GM23248 (cell line): ENCODE measurements at regions not wholly inside any gene's neighbourhood (a gene's known extent, or its start where the extent isn't known, plus 50 kb on each side); places are given as distances from the start of the nearest gene placed in this dataset.
"Not testable (repeated sequence)": the region's sequence is repeated elsewhere in the genome, so short reads cannot be mapped to it uniquely, and the experiment has no call there.

Experiments
- DNase-seq: peaks from one replicate; pipeline ENCODE4 v3.0.0-alpha.2; 2015
- H2AFZ ChIP-seq: fragments of 200-600 bp; sonication (generic); 2 replicates; pipeline ENCODE4 v1.6.1; 2016; ENCODE audit warnings: antibody characterized with exemption
- H3F3A ChIP-seq: fragments of 200-600 bp; sonication (generic); 2 replicates; pipeline ENCODE4 v1.6.1; 2016; ENCODE audit warnings: mild to moderate bottlenecking, antibody characterized with exemption, mixed run types; ENCODE audit not compliant: insufficient read depth
- H3K27ac ChIP-seq: fragments of 200-600 bp; sonication (generic); 2 replicates; pipeline ENCODE4 v1.5.1; 2016; ENCODE audit warnings: mild to moderate bottlenecking
- H3K27me3 ChIP-seq: fragments of 200-600 bp; sonication (generic); replicated peaks from 2 replicates; pipeline ENCODE4 v1.6.1; 2016; ENCODE audit warnings: mild to moderate bottlenecking; ENCODE audit not compliant: insufficient read depth
- H3K36me3 ChIP-seq: fragments of 200-600 bp; sonication (generic); 2 replicates; pipeline ENCODE4 v1.6.1; 2016; ENCODE audit warnings: low read depth, mild to moderate bottlenecking
- H3K4me1 ChIP-seq: fragments of 200-600 bp; sonication (generic); 2 replicates; pipeline ENCODE4 v1.6.1; 2016; ENCODE audit warnings: mild to moderate bottlenecking; ENCODE audit not compliant: insufficient read depth
- H3K4me2 ChIP-seq: fragments of 200-600 bp; sonication (generic); one replicate; pipeline ENCODE4 v1.6.1; 2016; ENCODE audit warnings: mild to moderate bottlenecking; ENCODE audit not compliant: unreplicated experiment
- H3K4me3 ChIP-seq: fragments of 200-600 bp; sonication (generic); 2 replicates; pipeline ENCODE4 v1.5.1; 2016; ENCODE audit warnings: mild to moderate bottlenecking
- H3K79me2 ChIP-seq: fragments of 200-600 bp; sonication (generic); 2 replicates; pipeline ENCODE4 v1.6.1; 2016; ENCODE audit warnings: mild to moderate bottlenecking; ENCODE audit not compliant: insufficient read depth
- H3K9ac ChIP-seq: fragments of 200-600 bp; sonication (generic); 2 replicates; pipeline ENCODE4 v1.6.1; 2016; ENCODE audit warnings: mild to moderate bottlenecking
- H3K9me2 ChIP-seq: fragments of 200-600 bp; sonication (generic); 2 replicates; pipeline ENCODE4 v1.6.1; 2016; ENCODE audit warnings: mixed run types, mild to moderate bottlenecking, moderate library complexity; ENCODE audit not compliant: insufficient read depth
- H3K9me3 ChIP-seq: fragments of 200-600 bp; sonication (generic); one replicate; pipeline ENCODE4 v1.6.1; 2017; ENCODE audit warnings: low read depth
- H4K20me1 ChIP-seq: fragments of 200-600 bp; sonication (generic); 2 replicates; pipeline ENCODE4 v1.6.0; 2016; ENCODE audit not compliant: insufficient read depth
- EZH2 ChIP-seq: fragments of 200-600 bp; sonication (generic); IDR thresholded peaks from 2 replicates; pipeline ENCODE4 v1.6.1; 2018; ENCODE audit warnings: antibody characterized with exemption, mild to moderate bottlenecking; ENCODE audit not compliant: insufficient read depth, poor library complexity, severe bottlenecking
- EZH2phosphoT487 ChIP-seq: fragments of 200-600 bp; sonication (generic); IDR thresholded peaks from 2 replicates; pipeline ENCODE4 v1.6.1; 2018; ENCODE audit warnings: antibody characterized with exemption, moderate library complexity, mild to moderate bottlenecking, low read depth; ENCODE audit not compliant: insufficient read depth
- whole genome bisulfite sequencing, 2 experiments: methylation state at CpG; one replicate each; pipeline ENCODE4 v1.1.6; 2015 to 2017; ENCODE audit warnings: low lambda C conversion rate in 2 of 2, low coverage in 1 of 2; ENCODE audit errors: missing lambda C conversion rate in 2 of 2; 5-methylcytosine and 5-hydroxymethylcytosine counted together
- in situ Hi-C: fragments of 300-500 bp; cut with MboI; formaldehyde crosslinking; loops from 2 replicates; pipeline ENCODE4 v1.15.0; 2020

DNA sequence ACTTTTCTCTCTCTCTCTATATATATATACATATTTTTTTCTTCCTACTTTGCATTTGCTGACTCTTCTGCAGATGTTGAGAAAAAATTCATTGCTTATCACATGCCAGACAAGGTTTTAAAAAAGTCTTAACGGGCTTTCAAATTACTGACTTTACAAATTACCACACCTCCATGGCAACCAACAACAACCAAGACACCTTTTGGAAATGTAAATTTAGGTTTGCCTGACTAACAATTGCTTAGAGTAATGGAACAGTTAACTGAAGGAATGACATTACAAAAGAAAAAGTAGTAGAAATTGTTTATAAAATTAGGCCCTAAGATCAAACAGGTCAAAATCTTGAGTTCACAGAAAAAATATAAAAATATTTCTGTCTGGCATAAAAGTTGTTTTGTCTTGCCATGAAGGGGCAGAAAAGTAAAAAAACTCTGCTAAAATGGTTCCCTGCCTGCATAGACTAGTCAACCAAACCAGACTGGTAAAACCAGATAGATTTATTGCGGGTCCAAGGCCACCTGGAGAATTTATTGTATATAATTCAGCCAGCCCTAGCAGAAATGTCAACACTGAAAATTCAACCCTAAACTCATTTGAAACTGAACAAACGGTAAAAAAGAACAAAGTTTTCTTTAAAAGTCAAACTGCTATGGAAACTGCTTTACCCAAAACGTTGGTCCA is 92.8 kb upstream of the FRMD1 start:
- H4K20me1 ChIP-seq = no peaks in the 10 kb centered on the region

GRCh38 chr6:168170841-168171601 is 92.0 kb upstream of the FRMD1 start:
- no peaks in the 10 kb centered on the region for H3K36me3 ChIP-seq
- H3K9me2 ChIP-seq = no peaks in the 10 kb centered on the region
- no peaks in the 10 kb centered on the region for H3K4me1 ChIP-seq
- DNase-seq = no peak
- no peak overlapping the region for H3K4me2 ChIP-seq
- no peaks in the 10 kb centered on the region for H4K20me1 ChIP-seq
- no peak overlapping the region for H2AFZ ChIP-seq
- in situ Hi-C loops = no loop called here
- no peak for TF ChIP-seq EZH2phosphoT487
- TF ChIP-seq EZH2 = no peak
- 59 to 61% methylated on average over 16 of the region's 16 CpGs for WGBS, 2 experiments
- H3K27ac ChIP-seq = no peak overlapping the region
- H3F3A ChIP-seq = no peaks in the 10 kb centered on the region
- no peak overlapping the region for H3K4me3 ChIP-seq
- H3K27me3 ChIP-seq = 0 out of 2 replicates have a peak, but pooled peaks cover 11% of the 10 kb centered on the region
- H3K9ac ChIP-seq = no peak overlapping the region
- no peaks in the 10 kb centered on the region for H3K9me3 ChIP-seq
- no peaks in the 10 kb centered on the region for H3K79me2 ChIP-seq

More for the DNA sequence above, 92.8 kb upstream of the FRMD1 start:
- Histone ChIP-seq H3K79me2 (no peaks in the 10 kb centered on the region), H3K9me2 (no peaks in the 10 kb centered on the region), H3K4me1 (no peaks in the 10 kb centered on the region), H2AFZ (no peak overlapping the region), H3K9me3 (no peaks in the 10 kb centered on the region), H3K27ac (no peak overlapping the region), H3F3A (no peaks in the 10 kb centered on the region), H3K36me3 (no peaks in the 10 kb centered on the region), H3K9ac (no peak overlapping the region), H3K4me3 (no peak overlapping the region), H3K27me3 (0 out of 2 replicates have a peak, but pooled peaks cover 11% of the 10 kb centered on the region), H3K4me2 (no peak overlapping the region)
- whole genome bisulfite sequencing, 2 experiments = 47 to 54% methylated on average over 4 of the region's 4 CpGs
- in situ Hi-C loops = no loop called here
- DNase-seq = no peak
- no peak for TF ChIP-seq EZH2
- TF ChIP-seq EZH2phosphoT487 = no peak

GRCh38 chr6:168169624-168170023 is 90.6 kb upstream of the FRMD1 start:
- in situ Hi-C loops = no loop called here
- no peak for DNase-seq
- H3K9me2 ChIP-seq = no peaks in the 10 kb centered on the region

GRCh38 chr6:168168936-168169335 is 89.9 kb upstream of the FRMD1 start:
- 95% methylated on average over 10 to 12 of the region's 12 CpGs for WGBS, 2 experiments
- H3K27me3 ChIP-seq, H3K79me2 ChIP-seq, H3K9me2 ChIP-seq, H3F3A ChIP-seq, H3K36me3 ChIP-seq, H3K9me3 ChIP-seq, DNase-seq, H4K20me1 ChIP-seq, H3K4me3 ChIP-seq, H3K4me1 ChIP-seq, H3K27ac ChIP-seq, H3K4me2 ChIP-seq, H3K9ac ChIP-seq, in situ Hi-C loops, H2AFZ ChIP-seq: not testable (repeated sequence)

More at GRCh38 chr6:168169624-168170023, 90.6 kb upstream of the FRMD1 start:
- H4K20me1 ChIP-seq = no peaks in the 10 kb centered on the region
- no peaks in the 10 kb centered on the region for H3K9me3 ChIP-seq
- 0 out of 2 replicates have a peak, but pooled peaks cover 3% of the 10 kb centered on the region for H3K27me3 ChIP-seq
- H3K9ac ChIP-seq = no peak overlapping the region
- H3K36me3 ChIP-seq = no peaks in the 10 kb centered on the region
- H3K4me3 ChIP-seq = no peak overlapping the region
- WGBS, 2 experiments = 79 to 82% methylated on average over 11 of the region's 11 CpGs
- H3K4me1 ChIP-seq = peaks cover 9% of the 10 kb centered on the region; the same call in 1 of the 2 replicates
- H3K4me2 ChIP-seq = no peak overlapping the region
- no peaks in the 10 kb centered on the region for H3K79me2 ChIP-seq
- no peak overlapping the region for H2AFZ ChIP-seq
- H3F3A ChIP-seq = no peaks in the 10 kb centered on the region
- no peak overlapping the region for H3K27ac ChIP-seq
- TF ChIP-seq EZH2phosphoT487 = no peak
- no peak for TF ChIP-seq EZH2

DNA sequence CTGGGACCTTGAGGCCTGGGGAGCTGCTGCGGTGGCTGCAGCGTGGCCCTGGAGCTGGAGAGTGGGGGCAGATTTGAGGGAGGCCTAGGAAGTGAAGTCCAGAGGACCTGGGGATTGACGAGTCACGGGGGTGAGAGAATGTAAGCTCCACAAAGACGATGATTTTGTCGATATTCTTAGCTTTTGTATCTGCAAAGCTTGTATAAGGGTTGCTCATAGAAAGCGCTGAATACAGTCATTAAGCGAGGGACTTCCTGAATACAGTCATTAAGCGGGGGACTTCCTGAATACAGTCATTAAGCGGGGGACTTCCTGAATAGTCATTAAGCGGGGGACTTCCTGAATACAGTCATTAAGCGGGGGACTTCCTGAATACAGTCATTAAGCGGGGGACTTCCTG is 89.3 kb upstream of the FRMD1 start:
- H3K4me1 ChIP-seq, H4K20me1 ChIP-seq, H3K27me3 ChIP-seq, H2AFZ ChIP-seq, H3K79me2 ChIP-seq, H3K27ac ChIP-seq, in situ Hi-C loops, H3K4me3 ChIP-seq, H3F3A ChIP-seq, H3K4me2 ChIP-seq, H3K9me3 ChIP-seq, H3K36me3 ChIP-seq, DNase-seq, H3K9me2 ChIP-seq, H3K9ac ChIP-seq: not testable (repeated sequence)
- 94 to 95% methylated on average over 9 to 11 of the region's 13 CpGs for WGBS, 2 experiments
